K562 (cell line): ENCODE measurements at regions not wholly inside any gene's neighbourhood (a gene's known extent, or its start where the extent isn't known, plus 50 kb on each side); places are given as distances from the start of the nearest gene placed in this dataset.

Experiments used
- ATAC-seq: fragments of 200-7000 bp; cut with Tn5 transposase; 3 replicates; pipeline ENCODE4 v1.9.1; 2020; ENCODE audit warnings: moderate library complexity
- BruUV-seq: library from RNA; stranded (reverse); fragments of 400-500 nt; replicated peaks from 2 replicates; lab custom pipeline; 2021; lab: Mats Ljungman, UMichigan
- CTCF ChIA-PET: fragments of 300-600 bp; formaldehyde crosslinking; extraction: SDS; loops from one replicate; lab custom pipeline; 2021; ENCODE audit warnings: low intra/inter-chr PET ratio; lab: Yijun Ruan, JAX
- POLR2A ChIA-PET: fragments of 300-600, 350-650 bp; sonication (Branson Sonifier 250); formaldehyde crosslinking; extraction: SDS; loops from one replicate; lab custom pipeline; 2021; ENCODE audit warnings: antibody characterized with exemption, inconsistent platforms; lab: Yijun Ruan, JAX
- DNase-seq, 4 experiments: peaks; one replicate each; pipeline versions ENCODE4 v3.0.0 to v3.0.0-alpha.2; 2011 to 2018; ENCODE audit warnings: low spot score in 3 of 4, mixed read lengths in 3 of 4; ENCODE audit errors: extremely low read depth in 1 of 4
- FAIRE-seq: peaks from 2 replicates; lab custom pipeline; 2011; peaks lifted over from hg19 to GRCh38; lab: Jason Lieb, UNC
- H2AFZ ChIP-seq: 2 replicates; pipeline ENCODE4 v1.6.0; 2011; ENCODE audit warnings: low read depth, low read length, control low read depth, inconsistent platforms
- H3K27ac ChIP-seq: fragments of 200-600 bp; 3 replicates; pipeline ENCODE4 v1.8.0; 2011; ENCODE audit warnings: low read depth, mild to moderate bottlenecking, control low read depth, inconsistent platforms, low read length, moderate library complexity, mixed read lengths; ENCODE audit errors: extremely low read depth
- H3K27me3 ChIP-seq, 2 experiments: fragments of 300-600 bp in 1 of 2; 2 replicates in 1 of 2; 3 replicates in 1 of 2; pipeline versions ENCODE4 v1.6.0 to v1.8.0; 2011; ENCODE audit warnings: inconsistent platforms in 2 of 2, low read length in 2 of 2, mild to moderate bottlenecking in 1 of 2, mixed read lengths in 1 of 2, moderate library complexity in 1 of 2; ENCODE audit not compliant: control insufficient read depth in 2 of 2, insufficient read depth in 2 of 2
- H3K36me3 ChIP-seq: fragments of 300-600 bp; 3 replicates; pipeline ENCODE4 v1.8.0; 2011; ENCODE audit warnings: mild to moderate bottlenecking, low read length, inconsistent platforms; ENCODE audit not compliant: control insufficient read depth, insufficient read depth
- H3K4me1 ChIP-seq, 2 experiments: fragments of 200-600 bp in 1 of 2; replicated peaks in 1 of 2; 2 replicates in 1 of 2; 3 replicates in 1 of 2; pipeline versions ENCODE4 v1.5.1 to v1.8.0; 2011; ENCODE audit warnings: inconsistent platforms in 2 of 2, low read length in 2 of 2, mild to moderate bottlenecking in 1 of 2, mixed read lengths in 1 of 2, moderate library complexity in 1 of 2; ENCODE audit not compliant: control insufficient read depth in 2 of 2, insufficient read depth in 2 of 2
- H3K4me2 ChIP-seq: 2 replicates; pipeline ENCODE4 v1.6.1; 2011; ENCODE audit warnings: low read length, control low read depth, inconsistent platforms, mixed read lengths; ENCODE audit not compliant: insufficient read depth
- H3K4me3 ChIP-seq: fragments of 200-600 bp; sonication (generic), shearing (Covaris generic); 2 replicates; pipeline ENCODE4 v1.5.1; 2016; ENCODE audit warnings: control low read depth, inconsistent platforms
- H3K79me2 ChIP-seq: fragments of 200-600 bp; 3 replicates; pipeline ENCODE4 v1.8.0; 2011; ENCODE audit warnings: low read length, inconsistent platforms; ENCODE audit not compliant: control insufficient read depth, insufficient read depth
- H3K9ac ChIP-seq, 2 experiments: 2 replicates each; pipeline versions ENCODE4 v1.6.0 to v1.6.1; 2011; ENCODE audit warnings: low read depth in 2 of 2, low read length in 2 of 2, control low read depth in 1 of 2, inconsistent platforms in 1 of 2, mild to moderate bottlenecking in 1 of 2, mixed read lengths in 1 of 2; ENCODE audit not compliant: insufficient read depth in 1 of 2
- H3K9me1 ChIP-seq: one replicate; pipeline ENCODE4 v1.6.0; 2011; ENCODE audit warnings: inconsistent platforms, mild to moderate bottlenecking, low read length, moderate library complexity; ENCODE audit not compliant: control insufficient read depth, insufficient read depth
- H3K9me3 ChIP-seq: replicated peaks from 2 replicates; pipeline ENCODE4 v1.5.1; 2011; ENCODE audit warnings: low read depth, low read length, inconsistent platforms; ENCODE audit not compliant: control insufficient read depth, insufficient read depth
- H4K20me1 ChIP-seq: replicated peaks from 2 replicates; pipeline ENCODE4 v1.6.1; 2011; ENCODE audit warnings: low read length, inconsistent platforms, mixed read lengths; ENCODE audit not compliant: control insufficient read depth, insufficient read depth
- CBX1 ChIP-seq: sonication (generic); IDR thresholded peaks from 2 replicates; pipeline ENCODE4 v1.6.1; 2016; ENCODE audit warnings: antibody characterized with exemption, low read depth, mild to moderate bottlenecking
- FOXP1 ChIP-seq: sonication (generic); formaldehyde crosslinking; IDR thresholded peaks from 2 replicates; pipeline ENCODE4 v1.8.0; 2022; ENCODE audit warnings: mild to moderate bottlenecking, missing genetic modification reagents
- FOXP4 ChIP-seq: sonication (generic); formaldehyde crosslinking; IDR thresholded peaks from 2 replicates; pipeline ENCODE4 v1.8.0; 2022; ENCODE audit warnings: mild to moderate bottlenecking, missing genetic modification reagents, borderline replicate concordance
- MYC ChIP-seq, 2 experiments: fragments of 250-450 bp in 1 of 2; sonication (Bioruptor Pico) in 1 of 2; IDR thresholded peaks; 2 replicates each; pipeline versions ENCODE4 v1.5.1 to v1.6.1; 2012 to 2021; ENCODE audit warnings: low read depth in 2 of 2, borderline replicate concordance in 1 of 2, improper control_type of control experiment in 1 of 2, low read length in 1 of 2, mild to moderate bottlenecking in 1 of 2, moderate library complexity in 1 of 2
- NR4A1 ChIP-seq, 2 experiments: fragments of 250-450 bp in 1 of 2; fragments of 450-650 bp in 1 of 2; sonication (Bioruptor Pico) in 1 of 2; IDR thresholded peaks; 2 replicates each; pipeline versions ENCODE4 v1.4.0 to v1.6.1; 2016 to 2020; ENCODE audit warnings: mild to moderate bottlenecking in 2 of 2, missing compliant biosample characterization in 1 of 2, missing genetic modification characterization in 1 of 2, moderate library complexity in 1 of 2
- SETDB1 ChIP-seq: IDR thresholded peaks from one replicate; pipeline ENCODE4 v1.6.1; 2012; ENCODE audit warnings: low read length, control low read depth, inconsistent platforms
- XRCC5 ChIP-seq: fragments of 200-400 bp; formaldehyde crosslinking; IDR thresholded peaks from 2 replicates; pipeline ENCODE4 v1.6.1; 2017; ENCODE audit warnings: low read depth, mild to moderate bottlenecking, low read length
- YBX1 ChIP-seq: fragments of 450-650 bp; IDR thresholded peaks from 2 replicates; pipeline ENCODE4 v1.7.1; 2016; ENCODE audit warnings: mild to moderate bottlenecking
- ZFP30 ChIP-seq: fragments of 250-450 bp; sonication (Bioruptor Pico); IDR thresholded peaks from 2 replicates; pipeline ENCODE4 v1.8.0; 2022; ENCODE audit warnings: moderate library complexity, mild to moderate bottlenecking, inconsistent platforms, borderline replicate concordance
- ZNF197 ChIP-seq: fragments of 200-800 bp; sonication (Bioruptor generic); IDR thresholded peaks from 2 replicates; pipeline ENCODE4 v1.6.1; 2016; ENCODE audit warnings: low read depth, missing genetic modification characterization, missing compliant biosample characterization
- WGBS: fragments of 100-300 bp; shearing (Covaris generic); methylation state at CpG from one replicate; pipeline ENCODE4 v1.1.6; 2016; ENCODE audit warnings: low coverage, mixed read lengths; ENCODE audit not compliant: insufficient coverage; ENCODE audit errors: missing lambda C conversion rate; 5-methylcytosine and 5-hydroxymethylcytosine counted together
- in situ Hi-C: fragments of 300-500 bp; cut with MboI; formaldehyde crosslinking; loops from 4 replicates; pipeline ENCODE4 v1.15.0; 2018; ENCODE audit warnings: inconsistent platforms, mixed read lengths
- intact Hi-C: fragments of 100-400 bp; cut with micrococcal nuclease; formaldehyde crosslinking; loops from 2 replicates; pipeline ENCODE4 v1.14.2; 2022

DNA sequence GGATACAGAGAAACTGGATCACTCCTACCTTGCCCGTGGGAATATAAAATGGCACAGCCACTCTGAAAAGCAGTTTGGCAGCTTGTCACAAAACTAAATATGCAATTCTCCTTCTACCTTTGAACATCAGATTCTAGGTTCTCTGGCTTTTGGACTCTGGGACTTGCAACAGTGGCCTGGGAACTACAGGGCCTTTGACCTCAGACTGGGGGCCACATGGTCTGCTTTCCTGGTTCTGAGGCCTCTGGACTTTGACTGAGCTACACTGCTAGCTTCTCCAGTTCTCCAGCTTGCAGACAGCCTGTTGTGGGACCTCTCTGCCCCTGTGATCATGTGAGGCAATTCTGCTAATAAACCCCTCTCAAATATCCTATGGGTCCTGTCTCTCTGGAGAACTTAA, 168.8 kb downstream of the CDH26 start:
- Histone ChIP-seq H4K20me1 (no peaks in the 10 kb centered on the region; the same call in 1 of the 2 replicates), H3K9me3 (no peaks in the 10 kb centered on the region), H3K27ac (no peak overlapping the region), H3K79me2 (no peaks in the 10 kb centered on the region), H3K36me3 (no peaks in the 10 kb centered on the region), H3K9me1 (no peaks in the 10 kb centered on the region), H2AFZ (no peak overlapping the region), H3K4me3 (no peak overlapping the region), H3K4me2 (no peak overlapping the region), H3K27me3 (peaks cover 0 to 13% of the 10 kb centered on the region in 2 experiments; a peak in 2 of 5 replicates), H3K4me1 (no peaks in the 10 kb centered on the region), H3K9ac (no peak overlapping the region)
- no TSS peak for BruUV-seq
- POLR2A ChIA-PET, result interaction anchor here (1.0 kb wide), 1 partner anchor 26 kb away, joined by 4 read pairs; no protein-coding TSS in a partner anchor
- DNase-seq (no peak), ATAC-seq (no peak), FAIRE-seq (no peak)
- in situ Hi-C loops (no loop called here), intact Hi-C loops (no loop called here)
- 0% methylated on average over 1 of the region's 1 CpG for WGBS
- TF ChIP-seq XRCC5 (no peak), FOXP1 (CRISPR knock-in tag) (no peak), SETDB1 (no peak), NR4A1 (CRISPR knock-in tag; IDR thresholded peaks at IDR 0.05) (no peak), NR4A1 (tag; IDR thresholded peaks at IDR 0.05) (no peak), ZNF197 (CRISPR knock-in tag) (no peak), ZFP30 (no peak), MYC (IDR thresholded peaks at IDR 0.05; ENCODE audit: low read depth, low read length) (no peak), MYC (CRISPR knock-in tag; IDR thresholded peaks at IDR 0.05; ENCODE audit: borderline replicate concordance, low read depth) (no peak), YBX1 (no peak), FOXP4 (CRISPR knock-in tag) (no peak), CBX1 (no peak)
- TF ChIP-seq, all 486 proteins: peak for 0
- CTCF ChIA-PET, result no interaction called here
